Neutrophil (primary cell): ENCODE measurements at regions not wholly inside any gene's neighbourhood (a gene's known extent, or its start where the extent isn't known, plus 50 kb on each side); places are given as distances from the start of the nearest gene placed in this dataset.

Source experiments
- H3K27ac ChIP-seq: fragments of 200-600 bp; sonication (generic); 2 replicates; pipeline ENCODE4 v1.5.1; 2016; ENCODE audit warnings: mild to moderate bottlenecking, moderate library complexity
- H3K27me3 ChIP-seq: fragments of 200-600 bp; sonication (generic); 2 replicates; pipeline ENCODE4 v1.6.0; 2016; ENCODE audit warnings: mild to moderate bottlenecking
- H3K36me3 ChIP-seq: fragments of 200-600 bp; sonication (generic); 2 replicates; pipeline ENCODE4 v1.5.1; 2017
- H3K4me1 ChIP-seq, 2 experiments: fragments of 200-600 bp in 1 of 2; sonication (generic) in 1 of 2; 1 replicate in 1 of 2; 2 replicates in 1 of 2; pipeline versions ENCODE4 v1.5.1 to v1.6.1; 2013 to 2016; ENCODE audit warnings: low read depth in 1 of 2, low read length in 1 of 2, mild to moderate bottlenecking in 1 of 2, moderate library complexity in 1 of 2; ENCODE audit not compliant: control insufficient read depth in 1 of 2, insufficient read depth in 1 of 2
- H3K4me3 ChIP-seq, 2 experiments: fragments of 200-600 bp in 1 of 2; sonication (generic) in 1 of 2; 1 replicate in 1 of 2; 2 replicates in 1 of 2; pipeline ENCODE4 v1.5.1; 2013 to 2016; ENCODE audit warnings: low read depth in 1 of 2, low read length in 1 of 2, mild to moderate bottlenecking in 1 of 2, moderate library complexity in 1 of 2
- H3K9me3 ChIP-seq: fragments of 200-600 bp; sonication (generic); 2 replicates; pipeline ENCODE4 v1.5.1; 2016
- TF ChIP-seq, protein P1 (sequence below): fragments of 200-600 bp; sonication (generic); IDR thresholded peaks from 2 replicates; pipeline ENCODE4 v1.5.1; 2016; ENCODE audit warnings: antibody characterized with exemption

DNA sequence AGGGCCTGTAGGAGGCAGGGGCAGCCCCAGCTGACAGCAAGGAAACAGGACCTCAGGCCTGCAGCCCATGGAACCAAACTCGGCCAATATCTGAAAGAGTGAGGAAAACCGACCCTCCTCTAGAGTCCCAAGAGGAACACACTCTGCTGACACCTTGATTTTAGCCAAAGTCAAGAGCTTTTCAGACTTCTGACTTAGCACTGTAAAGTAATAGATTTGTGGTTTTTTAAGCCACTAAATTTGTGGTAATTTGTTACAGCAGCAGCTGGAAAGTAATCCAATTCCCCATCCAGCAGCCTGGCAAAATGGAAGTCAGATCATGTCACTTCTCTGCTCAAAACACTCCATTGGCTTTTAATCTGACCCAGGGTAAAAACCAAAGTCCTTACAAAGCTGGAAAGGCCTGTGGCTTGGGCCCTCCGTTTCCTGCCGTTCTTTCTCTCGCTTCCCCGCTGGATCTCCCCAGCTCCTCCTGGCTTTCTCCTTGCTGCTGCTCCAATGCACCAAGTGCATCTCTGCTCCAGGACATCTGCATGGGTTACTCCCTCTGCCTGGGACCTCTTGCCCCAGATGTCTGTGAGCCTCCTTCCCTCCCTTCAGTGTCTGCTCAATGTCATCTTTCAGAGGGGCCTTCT, 79.0 kb downstream of the C5orf15 start:
- Histone ChIP-seq H3K4me1 (no peaks in the 10 kb centered on the region), H3K27me3 (no peaks in the 10 kb centered on the region), H3K4me3 (no peak overlapping the region), H3K36me3 (no peaks in the 10 kb centered on the region), H3K9me3 (no peaks in the 10 kb centered on the region), H3K27ac (no peak overlapping the region)
- TF ChIP-seq, protein P1, sequence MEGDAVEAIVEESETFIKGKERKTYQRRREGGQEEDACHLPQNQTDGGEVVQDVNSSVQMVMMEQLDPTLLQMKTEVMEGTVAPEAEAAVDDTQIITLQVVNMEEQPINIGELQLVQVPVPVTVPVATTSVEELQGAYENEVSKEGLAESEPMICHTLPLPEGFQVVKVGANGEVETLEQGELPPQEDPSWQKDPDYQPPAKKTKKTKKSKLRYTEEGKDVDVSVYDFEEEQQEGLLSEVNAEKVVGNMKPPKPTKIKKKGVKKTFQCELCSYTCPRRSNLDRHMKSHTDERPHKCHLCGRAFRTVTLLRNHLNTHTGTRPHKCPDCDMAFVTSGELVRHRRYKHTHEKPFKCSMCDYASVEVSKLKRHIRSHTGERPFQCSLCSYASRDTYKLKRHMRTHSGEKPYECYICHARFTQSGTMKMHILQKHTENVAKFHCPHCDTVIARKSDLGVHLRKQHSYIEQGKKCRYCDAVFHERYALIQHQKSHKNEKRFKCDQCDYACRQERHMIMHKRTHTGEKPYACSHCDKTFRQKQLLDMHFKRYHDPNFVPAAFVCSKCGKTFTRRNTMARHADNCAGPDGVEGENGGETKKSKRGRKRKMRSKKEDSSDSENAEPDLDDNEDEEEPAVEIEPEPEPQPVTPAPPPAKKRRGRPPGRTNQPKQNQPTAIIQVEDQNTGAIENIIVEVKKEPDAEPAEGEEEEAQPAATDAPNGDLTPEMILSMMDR: no peak

DNA sequence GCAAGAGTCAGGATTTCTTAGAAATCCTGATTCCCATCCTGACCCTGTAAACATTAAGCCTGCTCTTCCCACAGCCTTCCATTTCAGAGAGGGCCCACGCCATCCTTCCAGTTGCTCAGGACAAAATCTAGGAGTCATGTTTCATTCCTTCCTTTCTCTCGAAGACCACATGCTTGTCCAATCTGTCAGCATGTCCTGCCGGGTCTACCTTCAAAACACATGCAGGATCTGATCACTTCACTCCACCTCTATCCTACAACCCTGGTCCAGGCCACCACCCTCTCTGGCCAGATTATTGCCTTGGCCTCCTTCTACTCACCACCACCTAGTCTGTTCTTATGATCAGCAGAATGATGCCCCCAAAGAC, 79.8 kb downstream of the C5orf15 start:
- Histone ChIP-seq H3K27ac (no peak overlapping the region), H3K4me3 (no peak overlapping the region), H3K4me1 (no peaks in the 10 kb centered on the region), H3K36me3 (no peaks in the 10 kb centered on the region), H3K27me3 (no peaks in the 10 kb centered on the region), H3K9me3 (no peaks in the 10 kb centered on the region)
- TF ChIP-seq, protein P1: no peak

DNA sequence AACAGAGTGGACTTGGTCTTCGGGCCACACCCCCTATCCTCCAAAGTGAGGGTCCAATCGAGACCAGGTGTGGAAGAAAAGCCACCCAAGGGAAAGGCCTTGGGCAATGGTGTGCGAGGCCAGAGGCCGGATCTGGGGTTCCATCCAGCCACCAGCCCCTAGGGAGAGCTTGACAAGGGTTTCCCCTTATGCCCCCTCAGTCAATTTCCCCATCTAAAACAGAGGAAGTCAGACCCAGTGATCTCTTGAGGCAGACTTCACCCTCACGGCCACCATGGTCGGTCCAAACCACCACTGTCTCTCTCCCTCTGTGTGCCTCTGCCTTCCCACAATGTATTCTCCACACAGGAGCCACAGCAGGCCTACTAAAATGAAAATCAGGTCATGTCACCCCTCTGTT, 82.9 kb downstream of the C5orf15 start:
- Histone ChIP-seq H3K4me1 (no peaks in the 10 kb centered on the region), H3K4me3 (no peak overlapping the region), H3K9me3 (no peaks in the 10 kb centered on the region), H3K27me3 (no peaks in the 10 kb centered on the region), H3K27ac (no peak overlapping the region), H3K36me3 (no peaks in the 10 kb centered on the region)
- TF ChIP-seq, protein P1: no peak

DNA sequence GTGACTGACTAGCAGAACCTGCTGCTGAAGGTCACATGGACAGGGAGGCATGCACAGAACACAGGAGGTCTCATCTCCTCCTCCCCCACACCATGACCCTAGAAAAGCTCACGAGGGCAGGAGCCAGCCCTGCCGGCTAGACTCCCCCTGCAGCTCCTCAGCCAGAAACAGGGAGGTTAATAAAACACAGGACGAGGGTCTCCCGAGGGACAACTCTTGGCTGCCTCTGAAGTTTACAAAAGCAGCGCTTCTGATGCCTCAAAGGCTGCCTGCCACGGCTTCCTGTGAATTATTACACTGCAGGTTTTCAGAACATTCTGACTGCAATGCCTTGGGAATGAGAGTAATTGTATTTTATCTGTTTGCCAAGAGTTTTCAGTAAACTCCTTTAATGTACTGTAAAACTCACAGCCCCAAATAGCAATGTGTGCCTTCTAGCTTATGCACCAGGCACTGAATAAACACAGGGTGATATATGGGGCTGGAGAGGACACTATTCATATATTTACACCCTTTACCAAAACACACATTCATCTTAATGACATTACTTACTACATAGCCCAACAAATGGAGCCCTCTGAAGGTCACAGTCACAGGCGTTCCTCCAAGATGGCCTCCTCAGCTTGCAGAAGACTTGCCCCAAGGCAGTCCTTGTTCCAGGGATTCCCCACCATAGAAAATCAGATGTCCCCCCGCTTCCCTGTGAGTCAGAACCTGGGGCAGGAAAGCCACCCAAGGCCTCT, 83.7 kb downstream of the C5orf15 start:
- no peaks in the 10 kb centered on the region for H3K9me3 ChIP-seq
- no peak overlapping the region for H3K27ac ChIP-seq
- no peak overlapping the region for H3K4me3 ChIP-seq
- no peaks in the 10 kb centered on the region for H3K36me3 ChIP-seq
- TF ChIP-seq, protein P1: no peak
- H3K4me1 ChIP-seq: no peaks in the 10 kb centered on the region
- H3K27me3 ChIP-seq: no peaks in the 10 kb centered on the region

DNA sequence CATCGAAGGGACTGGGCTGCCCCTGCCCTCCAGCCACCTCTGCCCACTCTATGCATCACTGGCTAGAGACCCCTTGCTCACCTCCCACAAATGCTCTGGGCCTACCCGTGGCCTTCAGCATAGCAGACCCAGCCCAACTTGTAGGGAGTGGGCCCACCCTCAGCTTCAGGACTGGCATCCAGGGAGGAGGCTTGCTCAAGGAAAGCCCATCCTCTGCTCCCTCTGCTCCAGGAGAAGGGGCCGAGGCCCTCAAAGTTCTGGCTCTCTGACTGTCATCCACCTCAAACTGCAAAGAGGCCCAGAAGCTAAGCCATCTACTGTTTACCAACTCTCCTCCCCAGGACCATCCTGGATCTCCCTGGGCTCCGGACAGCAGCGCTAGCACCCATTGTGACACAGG, 84.5 kb downstream of the C5orf15 start:
- H3K27ac ChIP-seq: no peak overlapping the region
- no peaks in the 10 kb centered on the region for H3K9me3 ChIP-seq
- TF ChIP-seq, protein P1: no peak
- no peaks in the 10 kb centered on the region for H3K4me1 ChIP-seq
- H3K4me3 ChIP-seq: no peak overlapping the region
- no peaks in the 10 kb centered on the region for H3K36me3 ChIP-seq
- no peaks in the 10 kb centered on the region for H3K27me3 ChIP-seq
